DOHH2 (cell line): ENCODE measurements at regions not wholly inside any gene's neighbourhood (a gene's known extent, or its start where the extent isn't known, plus 50 kb on each side); places are given as distances from the start of the nearest gene placed in this dataset.

Experiments
- EZH2phosphoT487 ChIP-seq: fragments of 200-600 bp; sonication (generic); IDR thresholded peaks from 2 replicates; pipeline ENCODE4 v1.6.1; 2017; ENCODE audit warnings: borderline replicate concordance, mild to moderate bottlenecking, antibody characterized with exemption, low read length, moderate library complexity, mixed read lengths
- TF ChIP-seq, protein P1 (sequence below): fragments of 200-600 bp; sonication (generic); IDR thresholded peaks from one replicate; pipeline ENCODE4 v1.5.1; 2014; ENCODE audit warnings: antibody characterized with exemption, mild to moderate bottlenecking, low read depth, low read length; ENCODE audit not compliant: poor library complexity, severe bottlenecking

- TF ChIP-seq, protein P1, sequence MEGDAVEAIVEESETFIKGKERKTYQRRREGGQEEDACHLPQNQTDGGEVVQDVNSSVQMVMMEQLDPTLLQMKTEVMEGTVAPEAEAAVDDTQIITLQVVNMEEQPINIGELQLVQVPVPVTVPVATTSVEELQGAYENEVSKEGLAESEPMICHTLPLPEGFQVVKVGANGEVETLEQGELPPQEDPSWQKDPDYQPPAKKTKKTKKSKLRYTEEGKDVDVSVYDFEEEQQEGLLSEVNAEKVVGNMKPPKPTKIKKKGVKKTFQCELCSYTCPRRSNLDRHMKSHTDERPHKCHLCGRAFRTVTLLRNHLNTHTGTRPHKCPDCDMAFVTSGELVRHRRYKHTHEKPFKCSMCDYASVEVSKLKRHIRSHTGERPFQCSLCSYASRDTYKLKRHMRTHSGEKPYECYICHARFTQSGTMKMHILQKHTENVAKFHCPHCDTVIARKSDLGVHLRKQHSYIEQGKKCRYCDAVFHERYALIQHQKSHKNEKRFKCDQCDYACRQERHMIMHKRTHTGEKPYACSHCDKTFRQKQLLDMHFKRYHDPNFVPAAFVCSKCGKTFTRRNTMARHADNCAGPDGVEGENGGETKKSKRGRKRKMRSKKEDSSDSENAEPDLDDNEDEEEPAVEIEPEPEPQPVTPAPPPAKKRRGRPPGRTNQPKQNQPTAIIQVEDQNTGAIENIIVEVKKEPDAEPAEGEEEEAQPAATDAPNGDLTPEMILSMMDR = no peak
- no peak for TF ChIP-seq EZH2phosphoT487
Observed at GRCh38 chr2:226136739-226137138, 662.9 kb downstream of the IRS1 start.
